ENCODE measurements at regions not wholly inside any gene's neighbourhood (a gene's known extent, or its start where the extent isn't known, plus 50 kb on each side); places are given as distances from the start of the nearest gene placed in this dataset.

GRCh38 chr6:148239801-148240460 is 102.7 kb upstream of the SASH1 start:
- H3K4me3 ChIP-seq (ENCODE audit: low read depth, low read length): no peak overlapping the region
- no peak overlapping the region for H3K9ac ChIP-seq (ENCODE audit: low read depth, low read length)
- no peaks in the 10 kb centered on the region for H3K27me3 ChIP-seq (ENCODE audit: control insufficient read depth, insufficient read depth, low read length)
- no peaks in the 10 kb centered on the region for H3K36me3 ChIP-seq (ENCODE audit: control insufficient read depth, insufficient read depth, low read length)
- no peaks in the 10 kb centered on the region for H3K9me3 ChIP-seq (ENCODE audit: control insufficient read depth, insufficient read depth, low read length)
- H3K4me1 ChIP-seq (ENCODE audit: control insufficient read depth, insufficient read depth, low read length): peaks cover 14% of the 10 kb centered on the region
- no peak overlapping the region for H3K27ac ChIP-seq (ENCODE audit: low read depth, low read length)

DNA sequence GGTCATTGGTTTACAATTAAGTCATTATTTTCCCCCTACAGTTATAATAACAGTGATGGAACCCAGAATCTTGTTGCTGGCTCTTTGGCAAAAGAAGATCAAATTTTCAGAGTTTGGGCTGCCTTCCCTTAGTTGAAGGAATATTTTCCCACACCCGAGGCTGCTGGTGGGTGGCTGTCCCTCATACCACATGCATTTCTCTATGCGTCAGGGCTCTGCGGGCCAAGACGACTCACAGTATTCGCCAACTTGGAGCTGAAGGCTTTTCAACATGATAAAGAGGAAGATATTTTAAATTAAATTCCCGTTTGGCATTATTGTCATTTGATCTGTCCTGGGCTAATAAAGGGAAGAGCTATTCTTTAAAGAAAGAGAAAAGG is 102.2 kb upstream of the SASH1 start:
- Histone ChIP-seq H3K36me3 (ENCODE audit: control insufficient read depth, insufficient read depth, low read length) (no peaks in the 10 kb centered on the region), H3K9ac (ENCODE audit: low read depth, low read length) (no peak overlapping the region), H3K9me3 (ENCODE audit: control insufficient read depth, insufficient read depth, low read length) (no peaks in the 10 kb centered on the region), H3K27me3 (ENCODE audit: control insufficient read depth, insufficient read depth, low read length) (no peaks in the 10 kb centered on the region), H3K27ac (ENCODE audit: low read depth, low read length) (no peak overlapping the region), H3K4me1 (ENCODE audit: control insufficient read depth, insufficient read depth, low read length) (peaks cover 14% of the 10 kb centered on the region), H3K4me3 (ENCODE audit: low read depth, low read length) (no peak overlapping the region)

DNA sequence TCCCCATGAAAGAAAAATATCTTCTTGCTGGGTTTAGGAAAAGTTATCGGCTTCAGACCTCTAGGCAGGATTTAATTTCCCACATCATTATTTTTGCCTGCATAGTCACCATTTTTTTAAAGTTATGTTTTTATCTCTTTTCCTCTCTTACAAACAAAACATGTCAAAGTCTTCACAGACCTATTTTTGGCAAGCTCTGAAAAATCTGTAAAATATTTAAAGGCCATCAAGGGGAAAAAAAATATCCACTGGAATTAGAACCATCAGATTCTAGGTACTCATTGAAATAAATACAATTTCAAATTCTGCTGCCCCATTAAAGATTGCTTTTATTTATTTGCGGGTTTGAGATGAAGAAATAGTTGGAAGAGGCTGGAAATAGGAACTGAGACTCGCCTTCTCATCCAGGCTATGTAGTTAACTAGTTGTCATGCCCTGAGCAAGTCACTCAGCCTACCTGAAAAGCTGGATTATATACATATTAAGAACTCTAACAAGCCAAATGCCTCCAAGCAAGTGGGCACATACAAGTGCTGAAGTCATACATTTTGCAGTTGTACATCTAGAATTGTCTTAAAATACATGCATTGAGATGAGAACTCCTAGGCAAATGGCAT is 101.7 kb upstream of the SASH1 start:
- H3K9ac ChIP-seq (ENCODE audit: low read depth, low read length): no peak overlapping the region
- H3K27ac ChIP-seq (ENCODE audit: low read depth, low read length): no peak overlapping the region
- H3K4me1 ChIP-seq (ENCODE audit: control insufficient read depth, insufficient read depth, low read length): peaks cover 14% of the 10 kb centered on the region

GRCh38 chr6:148242180-148242579 is 100.5 kb upstream of the SASH1 start:
- no peaks in the 10 kb centered on the region for H3K9me3 ChIP-seq (ENCODE audit: control insufficient read depth, insufficient read depth, low read length)
- no peaks in the 10 kb centered on the region for H3K36me3 ChIP-seq (ENCODE audit: control insufficient read depth, insufficient read depth, low read length)
- no peaks in the 10 kb centered on the region for H3K27me3 ChIP-seq (ENCODE audit: control insufficient read depth, insufficient read depth, low read length)
- no peak overlapping the region for H3K4me3 ChIP-seq (ENCODE audit: low read depth, low read length)
- no peak overlapping the region for H3K9ac ChIP-seq (ENCODE audit: low read depth, low read length)
- peaks cover 14% of the 10 kb centered on the region for H3K4me1 ChIP-seq (ENCODE audit: control insufficient read depth, insufficient read depth, low read length)
- H3K27ac ChIP-seq (ENCODE audit: low read depth, low read length): no peak overlapping the region

More for the DNA sequence above, 101.7 kb upstream of the SASH1 start:
- no peaks in the 10 kb centered on the region for H3K36me3 ChIP-seq (ENCODE audit: control insufficient read depth, insufficient read depth, low read length)
- H3K4me3 ChIP-seq (ENCODE audit: low read depth, low read length): no peak overlapping the region
- H3K9me3 ChIP-seq (ENCODE audit: control insufficient read depth, insufficient read depth, low read length): no peaks in the 10 kb centered on the region
- no peaks in the 10 kb centered on the region for H3K27me3 ChIP-seq (ENCODE audit: control insufficient read depth, insufficient read depth, low read length)

- Histone ChIP-seq H3K27me3 (ENCODE audit: control insufficient read depth, insufficient read depth, low read length) (no peaks in the 10 kb centered on the region), H3K9ac (ENCODE audit: low read depth, low read length) (no peak overlapping the region), H3K4me1 (ENCODE audit: control insufficient read depth, insufficient read depth, low read length) (peaks cover 14% of the 10 kb centered on the region), H3K36me3 (ENCODE audit: control insufficient read depth, insufficient read depth, low read length) (no peaks in the 10 kb centered on the region), H3K9me3 (ENCODE audit: control insufficient read depth, insufficient read depth, low read length) (no peaks in the 10 kb centered on the region), H3K27ac (ENCODE audit: low read depth, low read length) (no peak overlapping the region), H3K4me3 (ENCODE audit: low read depth, low read length) (no peak overlapping the region)
Observed at GRCh38 chr6:148244217-148244935, 98.3 kb upstream of the SASH1 start.

GRCh38 chr6:148247386-148248063 is 95.1 kb upstream of the SASH1 start:
- Histone ChIP-seq H3K36me3 (ENCODE audit: control insufficient read depth, insufficient read depth, low read length) (no peaks in the 10 kb centered on the region), H3K9me3 (ENCODE audit: control insufficient read depth, insufficient read depth, low read length) (no peaks in the 10 kb centered on the region), H3K4me1 (ENCODE audit: control insufficient read depth, insufficient read depth, low read length) (no peaks in the 10 kb centered on the region), H3K9ac (ENCODE audit: low read depth, low read length) (no peak overlapping the region), H3K27ac (ENCODE audit: low read depth, low read length) (no peak overlapping the region), H3K27me3 (ENCODE audit: control insufficient read depth, insufficient read depth, low read length) (no peaks in the 10 kb centered on the region), H3K4me3 (ENCODE audit: low read depth, low read length) (no peak overlapping the region)

DNA sequence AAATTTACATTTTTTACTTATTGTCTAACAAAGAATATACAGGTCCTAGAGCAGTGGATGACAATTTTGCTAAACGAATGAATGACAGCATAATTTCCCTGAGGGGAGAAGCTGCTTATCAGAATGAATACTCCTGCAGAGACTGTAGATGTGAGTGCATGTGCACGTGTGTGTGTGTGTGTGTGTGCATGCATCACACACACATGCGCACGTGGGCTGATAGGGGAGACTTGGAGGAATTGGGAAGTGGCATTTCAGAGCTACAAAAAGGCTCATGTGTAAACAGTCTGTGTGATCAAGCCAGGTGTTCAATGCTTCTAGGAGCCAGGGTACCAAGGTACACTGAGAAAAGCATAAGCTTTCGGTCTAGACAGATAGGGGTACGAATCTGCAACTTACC is 93.5 kb upstream of the SASH1 start:
- Histone ChIP-seq H3K4me3 (ENCODE audit: low read depth, low read length) (no peak overlapping the region), H3K9me3 (ENCODE audit: control insufficient read depth, insufficient read depth, low read length) (no peaks in the 10 kb centered on the region), H3K9ac (ENCODE audit: low read depth, low read length) (no peak overlapping the region), H3K27ac (ENCODE audit: low read depth, low read length) (no peak overlapping the region), H3K36me3 (ENCODE audit: control insufficient read depth, insufficient read depth, low read length) (no peaks in the 10 kb centered on the region), H3K4me1 (ENCODE audit: control insufficient read depth, insufficient read depth, low read length) (no peaks in the 10 kb centered on the region), H3K27me3 (ENCODE audit: control insufficient read depth, insufficient read depth, low read length) (no peaks in the 10 kb centered on the region)

DNA sequence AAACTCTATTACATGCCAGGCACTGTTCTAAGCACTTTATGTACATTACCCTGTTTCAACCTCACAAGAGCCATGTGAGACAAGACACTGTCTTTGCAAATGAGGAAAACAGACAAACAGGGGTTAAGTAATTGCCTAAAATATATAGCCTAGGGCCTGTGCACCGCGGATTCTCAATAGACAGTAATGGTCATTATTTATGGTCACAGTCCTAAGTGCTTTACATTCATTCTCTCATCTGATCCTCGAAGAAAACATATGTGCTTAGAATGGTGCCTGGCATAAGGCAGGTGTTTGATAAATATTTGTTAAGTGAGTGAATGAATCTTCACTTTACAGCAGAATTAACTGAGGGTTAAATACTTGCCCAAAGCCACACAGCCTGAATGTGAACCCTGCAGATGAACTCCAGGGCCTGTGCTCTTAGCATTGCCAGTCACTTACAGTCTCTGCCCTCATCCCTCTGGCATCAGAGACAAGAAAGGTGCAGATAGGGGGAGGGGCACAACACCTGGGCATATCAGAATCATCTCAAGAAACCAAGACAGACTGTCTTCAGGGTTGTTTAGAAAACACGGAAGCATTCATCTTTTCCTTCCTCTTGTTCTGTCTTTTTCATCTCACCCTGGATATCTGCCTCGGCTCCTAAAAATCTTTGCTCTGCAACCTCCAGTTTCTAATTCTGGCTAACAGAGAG is 92.8 kb upstream of the SASH1 start:
- H3K27me3 ChIP-seq (ENCODE audit: control insufficient read depth, insufficient read depth, low read length): no peaks in the 10 kb centered on the region
- no peaks in the 10 kb centered on the region for H3K36me3 ChIP-seq (ENCODE audit: control insufficient read depth, insufficient read depth, low read length)
- H3K4me3 ChIP-seq (ENCODE audit: low read depth, low read length): no peak overlapping the region
- H3K9me3 ChIP-seq (ENCODE audit: control insufficient read depth, insufficient read depth, low read length): no peaks in the 10 kb centered on the region
- H3K9ac ChIP-seq (ENCODE audit: low read depth, low read length): no peak overlapping the region
- H3K27ac ChIP-seq (ENCODE audit: low read depth, low read length): no peak overlapping the region
- H3K4me1 ChIP-seq (ENCODE audit: control insufficient read depth, insufficient read depth, low read length): no peaks in the 10 kb centered on the region

DNA sequence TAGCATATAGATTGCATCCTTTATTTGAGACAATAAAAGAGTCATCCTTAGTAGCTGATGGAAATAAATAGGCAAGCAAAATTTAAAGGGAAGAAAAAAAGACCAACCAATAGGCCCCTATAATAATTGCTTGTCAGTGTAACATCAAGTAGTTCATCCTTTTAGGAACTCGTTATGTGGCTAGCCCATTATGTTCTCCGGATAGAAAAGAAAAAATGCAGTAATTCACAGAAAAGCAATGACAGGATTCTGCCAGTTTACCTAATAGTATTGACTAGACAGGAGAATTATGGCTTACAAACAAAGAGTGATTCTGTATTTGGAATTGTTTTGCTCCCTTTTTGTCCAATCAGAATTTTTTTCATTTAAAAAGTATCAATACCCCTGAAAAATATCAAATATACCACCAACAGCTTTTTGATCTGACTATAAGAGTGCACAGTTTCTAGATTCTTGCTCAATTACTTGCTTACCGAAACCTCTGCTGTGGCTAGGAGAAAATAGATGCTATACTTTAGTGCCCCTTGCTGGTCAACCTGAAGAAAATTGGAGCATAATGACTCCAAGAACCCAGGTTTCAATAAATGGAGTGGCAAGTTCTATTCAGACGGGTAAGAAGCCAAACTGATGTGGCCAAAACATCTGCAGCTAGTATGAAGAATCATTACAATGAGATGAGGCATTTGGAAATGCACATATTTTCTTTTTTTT is 91.5 kb upstream of the SASH1 start:
- Histone ChIP-seq H3K36me3 (ENCODE audit: control insufficient read depth, insufficient read depth, low read length) (no peaks in the 10 kb centered on the region), H3K27ac (ENCODE audit: low read depth, low read length) (no peak overlapping the region), H3K4me3 (ENCODE audit: low read depth, low read length) (no peak overlapping the region), H3K9ac (ENCODE audit: low read depth, low read length) (no peak overlapping the region), H3K4me1 (ENCODE audit: control insufficient read depth, insufficient read depth, low read length) (no peaks in the 10 kb centered on the region), H3K27me3 (ENCODE audit: control insufficient read depth, insufficient read depth, low read length) (no peaks in the 10 kb centered on the region), H3K9me3 (ENCODE audit: control insufficient read depth, insufficient read depth, low read length) (no peaks in the 10 kb centered on the region)

DNA sequence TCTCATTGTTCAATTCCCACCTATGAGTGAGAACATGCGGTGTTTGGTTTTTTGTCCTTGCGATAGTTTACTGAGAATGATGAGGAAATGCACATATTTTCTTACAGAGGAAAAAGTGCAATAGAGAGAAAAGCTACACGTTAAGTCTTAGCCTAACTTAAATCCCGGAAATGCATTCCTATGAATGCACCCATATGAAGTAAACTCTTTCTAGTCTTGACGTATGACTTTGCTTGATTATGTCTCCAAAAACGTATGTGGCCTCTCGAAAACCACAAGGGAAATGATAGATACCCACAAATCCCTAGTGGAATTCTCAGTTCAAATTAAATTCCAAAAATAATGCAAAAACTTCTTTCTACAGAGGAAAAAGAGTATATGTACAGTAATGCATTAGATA is 90.7 kb upstream of the SASH1 start:
- Histone ChIP-seq H3K27ac (ENCODE audit: low read depth, low read length) (no peak overlapping the region), H3K9ac (ENCODE audit: low read depth, low read length) (no peak overlapping the region), H3K36me3 (ENCODE audit: control insufficient read depth, insufficient read depth, low read length) (no peaks in the 10 kb centered on the region)

More for the DNA sequence above, 90.7 kb upstream of the SASH1 start:
- Histone ChIP-seq H3K27me3 (ENCODE audit: control insufficient read depth, insufficient read depth, low read length) (no peaks in the 10 kb centered on the region), H3K9me3 (ENCODE audit: control insufficient read depth, insufficient read depth, low read length) (no peaks in the 10 kb centered on the region), H3K4me1 (ENCODE audit: control insufficient read depth, insufficient read depth, low read length) (no peaks in the 10 kb centered on the region), H3K4me3 (ENCODE audit: low read depth, low read length) (no peak overlapping the region)
